GM19238 (cell line): ENCODE measurements at regions not wholly inside any gene's neighbourhood (a gene's known extent, or its start where the extent isn't known, plus 50 kb on each side); places are given as distances from the start of the nearest gene placed in this dataset.
"Not testable (repeated sequence)": the region's sequence is repeated elsewhere in the genome, so short reads cannot be mapped to it uniquely, and the experiment has no call there.

Experiments used
- DNase-seq: peaks from one replicate; pipeline ENCODE4 v3.0.0; 2011; ENCODE audit warnings: low spot score; ENCODE audit not compliant: insufficient read length

GRCh38 chr1:29628190-29628589 is 391.9 kb downstream of the PTPRU start:
- DNase-seq = no peak

DNA sequence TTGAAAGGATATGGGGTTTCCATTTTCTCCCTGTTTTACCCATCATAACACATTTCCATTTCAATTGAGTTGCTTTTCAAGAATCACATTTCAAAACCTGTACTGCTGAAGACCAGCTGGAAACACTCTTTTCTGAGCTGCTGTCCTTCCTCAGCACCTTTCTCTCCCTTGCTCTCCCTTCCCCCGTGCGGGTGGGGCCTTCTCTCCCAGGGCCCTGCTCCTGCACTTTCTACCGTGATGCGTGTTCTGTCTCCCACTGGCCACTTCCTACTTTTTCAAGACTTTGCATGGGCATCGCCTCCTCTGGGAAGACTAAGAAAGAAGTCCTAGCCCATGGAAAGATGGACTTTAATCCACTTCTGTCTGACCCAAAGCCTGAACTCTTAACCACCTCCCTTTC is 390.4 kb downstream of the PTPRU start:
- DNase-seq = no peak

- DNase-seq = no peak
Observed at GRCh38 chr1:29626066-29626465, 389.7 kb downstream of the PTPRU start.

DNA sequence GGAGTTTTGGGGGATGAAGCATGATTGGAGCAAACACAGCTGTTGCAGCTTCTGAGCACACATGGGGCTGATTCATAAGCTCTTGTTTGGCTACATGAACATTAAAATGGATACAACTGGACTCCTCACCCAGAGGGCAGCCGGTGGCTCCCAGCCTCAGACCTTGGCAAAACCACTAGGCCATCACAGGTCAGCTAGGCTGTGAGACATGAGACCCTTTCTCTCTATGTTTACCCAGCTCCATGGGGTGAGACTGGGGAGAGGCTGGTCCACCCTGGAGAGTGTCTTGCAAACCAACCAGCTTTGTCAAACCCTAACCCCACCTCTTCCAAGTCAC is 388.7 kb downstream of the PTPRU start:
- no peak for DNase-seq

GRCh38 chr1:29624320-29625083 is 388.2 kb downstream of the PTPRU start:
- no peak for DNase-seq

DNA sequence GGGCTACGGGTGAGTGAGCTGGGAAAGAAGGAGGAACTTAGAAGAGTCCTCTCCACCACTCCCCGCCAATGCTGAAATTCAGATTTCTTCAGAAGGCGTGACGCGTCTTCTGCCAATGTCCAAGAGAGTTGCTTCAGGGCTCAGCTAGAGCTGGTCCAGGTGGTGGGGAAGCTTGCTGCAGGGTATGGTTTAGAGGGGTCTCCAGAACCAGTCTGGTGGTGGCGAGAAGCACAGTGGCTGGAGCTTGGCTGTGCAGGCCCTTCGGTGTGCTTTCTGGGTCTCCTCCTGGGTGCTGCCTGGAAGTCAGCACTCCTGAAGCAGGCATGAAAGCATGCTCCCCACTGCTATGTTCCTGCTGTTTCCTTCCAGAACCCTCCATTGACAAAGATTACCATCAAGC is 387.2 kb downstream of the PTPRU start:
- no peak for DNase-seq

DNA sequence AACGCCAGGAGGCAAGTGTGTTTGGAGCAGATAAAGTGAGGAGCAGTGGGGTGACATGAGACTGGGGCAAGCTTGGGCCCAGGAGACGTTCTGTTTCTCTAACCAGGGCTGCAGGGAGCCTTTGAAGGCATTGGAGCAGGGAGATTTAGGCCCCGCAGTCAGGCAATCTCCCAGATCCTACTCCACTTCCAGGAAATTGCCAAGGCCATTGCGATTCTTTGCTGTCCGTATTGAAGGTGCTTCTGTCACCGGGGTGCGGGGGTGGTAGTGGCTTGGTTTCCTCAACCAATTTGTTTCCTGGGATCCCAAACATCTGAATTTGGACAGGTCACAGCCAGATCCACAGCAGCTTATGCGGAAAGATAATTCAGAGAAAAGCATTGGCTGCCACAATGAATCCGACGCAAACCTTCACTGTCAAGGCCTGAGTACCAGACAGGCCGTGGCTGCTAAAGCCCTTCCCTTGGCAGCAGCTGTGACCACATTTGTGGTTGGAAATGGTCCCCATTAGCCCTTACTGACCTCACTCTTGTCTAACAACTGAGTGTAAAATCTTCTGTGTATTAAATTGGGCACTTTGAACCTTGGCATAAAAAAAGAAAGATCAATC is 385.6 kb downstream of the PTPRU start:
- DNase-seq = no peak

GRCh38 chr1:29620631-29621030 is 384.3 kb downstream of the PTPRU start:
- no peak for DNase-seq

- DNase-seq = no peak
Observed at GRCh38 chr1:29607236-29607635, 370.9 kb downstream of the PTPRU start.

DNA sequence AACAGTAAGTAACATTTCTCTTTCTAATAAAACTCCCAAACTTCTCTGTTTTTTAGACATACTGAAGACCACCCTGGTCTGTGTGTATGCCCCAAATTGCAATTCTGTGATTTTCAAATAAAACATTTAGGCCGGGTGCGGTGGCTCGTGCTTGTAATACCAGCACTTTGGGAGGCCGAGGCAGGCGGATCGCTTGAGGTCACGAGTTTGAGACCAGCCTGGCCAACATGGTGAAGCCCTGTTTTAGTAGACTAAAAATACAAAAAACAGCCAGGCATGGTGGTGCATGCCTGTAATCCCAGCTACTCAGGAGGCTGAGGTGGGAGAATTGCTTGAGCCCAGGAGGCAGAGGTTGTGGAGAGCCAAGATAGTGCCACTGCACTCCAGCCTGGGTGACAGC is 368.5 kb downstream of the PTPRU start:
- not testable (repeated sequence) for DNase-seq

DNA sequence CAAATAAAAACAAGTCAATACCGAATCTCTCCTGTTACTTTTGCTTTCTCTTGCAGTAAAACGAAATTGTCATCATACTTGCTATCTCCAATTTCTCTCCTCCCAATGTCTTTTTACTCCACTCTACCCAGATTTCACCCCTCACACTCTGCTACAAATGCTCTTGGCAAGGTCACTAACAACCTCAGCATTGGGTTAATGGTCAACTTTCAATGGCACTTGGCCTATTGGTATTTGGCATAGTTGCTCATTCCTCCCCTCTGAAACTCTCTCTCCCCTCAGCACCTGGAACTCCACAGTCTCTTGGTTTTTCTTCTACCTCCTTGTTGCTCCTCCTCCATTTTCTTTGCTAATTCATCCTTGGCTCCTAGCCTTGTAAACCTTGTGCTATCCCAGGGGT is 367.3 kb downstream of the PTPRU start:
- no peak for DNase-seq

DNA sequence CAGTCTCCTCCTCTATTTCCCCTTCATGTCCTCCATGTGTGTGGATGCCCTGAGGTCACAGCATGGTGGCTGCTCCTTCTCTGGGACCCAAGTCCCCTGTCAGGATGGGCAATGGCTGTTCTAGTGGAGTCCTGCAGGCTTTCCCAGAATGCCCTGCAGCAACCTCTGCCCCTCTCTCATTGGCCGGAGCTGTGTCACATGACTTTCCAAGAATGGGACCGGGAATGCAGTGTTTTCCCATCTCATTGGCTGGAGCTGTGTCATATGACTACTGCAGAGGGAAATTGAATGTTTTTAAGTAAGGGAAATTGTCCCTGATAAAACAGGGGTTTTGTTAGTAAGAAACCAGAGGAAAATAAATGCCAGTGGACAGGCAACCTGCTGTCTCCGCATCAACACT is 365.9 kb downstream of the PTPRU start:
- no peak for DNase-seq

DNA sequence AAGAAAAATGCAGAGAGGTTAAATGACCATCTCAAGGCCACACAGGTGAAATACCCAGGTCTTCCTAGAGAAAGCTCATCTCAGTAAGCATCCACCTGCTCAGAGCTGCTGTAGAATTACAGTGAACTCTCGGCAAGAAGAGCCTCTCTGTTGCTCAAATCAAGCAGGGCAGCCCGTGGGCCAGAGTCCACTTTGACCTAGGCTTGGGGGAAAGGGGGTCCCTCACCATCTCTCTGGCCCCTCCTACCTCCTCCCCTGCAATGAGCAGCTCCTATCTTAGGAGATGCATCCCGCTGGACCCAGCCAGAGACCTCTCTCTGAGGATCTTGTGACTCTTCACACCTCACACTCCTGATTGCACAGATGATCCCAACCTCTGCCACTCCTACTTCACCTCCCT is 364.7 kb downstream of the PTPRU start:
- no peak for DNase-seq

GRCh38 chr1:29599826-29600225 is 363.5 kb downstream of the PTPRU start:
- DNase-seq = no peak

GRCh38 chr1:29599071-29599470 is 362.7 kb downstream of the PTPRU start:
- no peak for DNase-seq

DNA sequence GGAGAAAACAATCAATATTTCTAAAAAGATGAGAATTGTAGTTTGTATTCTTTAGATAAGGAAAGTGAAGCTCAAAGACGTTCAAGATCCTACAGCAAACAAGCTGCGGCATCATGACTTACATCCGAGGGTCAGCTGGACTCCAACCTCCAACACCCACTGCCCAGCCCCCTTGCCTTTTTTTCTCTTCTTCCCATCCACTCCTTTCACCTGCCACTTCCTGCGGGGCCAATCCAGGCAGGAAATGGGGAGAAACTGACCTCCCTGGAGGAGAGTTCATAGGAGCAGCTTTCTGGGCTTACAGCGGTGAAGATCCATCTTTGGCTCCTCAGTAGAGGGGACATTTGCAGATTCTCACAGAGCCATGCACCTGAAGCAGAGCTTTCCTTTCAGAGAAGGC is 361.5 kb downstream of the PTPRU start:
- DNase-seq = no peak

GRCh38 chr1:29593601-29594382 is 357.5 kb downstream of the PTPRU start:
- no peak for DNase-seq

DNA sequence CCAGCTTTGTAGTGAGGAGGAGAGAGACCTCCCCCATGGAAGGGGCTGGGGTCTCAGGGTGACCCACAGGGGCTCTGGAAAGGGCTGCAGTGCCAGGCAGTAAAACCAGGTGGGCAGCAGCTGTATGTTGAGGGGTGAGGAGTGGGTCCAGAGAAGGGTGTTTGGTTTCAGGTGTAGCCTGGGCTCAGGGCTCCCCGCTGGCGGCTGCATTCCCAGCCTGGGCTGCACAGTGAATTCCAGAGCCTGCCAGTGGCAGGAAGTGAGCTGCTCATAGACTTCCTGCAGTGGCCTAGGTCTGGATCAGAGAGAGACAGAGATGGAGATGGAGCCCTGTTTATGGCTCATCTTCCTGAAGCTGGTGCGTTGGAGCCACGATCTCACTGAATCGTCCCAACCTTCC is 356.4 kb downstream of the PTPRU start:
- no peak for DNase-seq

GRCh38 chr1:29592261-29592615 is 355.9 kb downstream of the PTPRU start:
- no peak for DNase-seq

DNA sequence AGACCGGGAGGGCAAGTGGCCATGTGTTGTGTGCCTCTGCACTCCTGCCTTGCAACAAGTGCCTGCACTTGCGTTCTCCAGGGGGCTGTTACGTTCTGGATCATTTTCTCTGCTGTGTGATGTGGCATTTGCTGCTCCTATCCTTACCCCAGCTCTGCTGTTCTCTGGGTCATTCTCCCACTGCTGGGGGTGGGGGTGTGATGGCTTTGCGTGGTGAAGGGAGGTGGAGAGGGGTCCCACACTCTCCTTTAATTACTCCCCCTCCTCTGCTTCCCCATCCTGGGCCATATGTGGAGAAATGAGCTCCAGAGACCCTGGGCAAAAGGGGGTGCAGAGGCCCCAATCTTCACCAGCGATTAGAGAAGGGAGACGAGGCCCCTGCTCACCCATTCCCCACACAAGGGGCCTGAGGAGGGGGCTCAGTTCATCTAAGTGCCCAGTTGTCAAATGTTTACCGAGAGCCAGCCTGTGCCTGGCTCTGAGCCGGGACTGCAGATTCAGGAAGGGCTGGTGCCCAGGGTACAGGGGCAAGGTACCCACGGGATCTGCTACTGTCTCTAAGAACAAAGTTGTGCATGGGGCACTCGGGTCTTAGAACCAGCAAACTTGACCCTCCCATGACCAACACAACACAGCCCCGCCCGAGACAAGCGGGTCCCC is 355.4 kb downstream of the PTPRU start:
- DNase-seq = no peak

- no peak for DNase-seq
Observed at GRCh38 chr1:29590583-29591565, 354.6 kb downstream of the PTPRU start.
